ENCODE measurements at regions not wholly inside any gene's neighbourhood (a gene's known extent, or its start where the extent isn't known, plus 50 kb on each side); places are given as distances from the start of the nearest gene placed in this dataset.

DNA sequence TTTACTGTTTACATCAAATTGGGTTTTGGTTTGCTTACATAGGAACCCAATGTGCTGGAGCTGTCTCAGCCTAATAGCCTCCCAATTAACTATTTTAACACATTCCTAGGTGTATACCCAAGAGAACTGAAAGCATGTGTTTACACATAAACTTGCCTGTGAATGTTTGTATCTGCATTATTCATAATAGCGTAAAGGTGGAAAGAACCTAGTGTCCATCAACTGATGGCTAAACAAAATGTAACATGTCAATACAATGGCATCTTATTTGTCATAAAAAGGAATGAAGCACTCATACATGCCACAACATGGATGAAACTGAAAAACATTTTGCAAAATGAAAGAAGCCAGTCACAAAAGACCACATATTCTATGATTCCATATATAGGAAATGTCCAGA, 160.6 kb upstream of the EEPD1 start:
- CTCF ChIA-PET = no interaction called here
- no peaks in the 10 kb centered on the region for H3K9me3 ChIP-seq (replicated peaks; ENCODE audit: control insufficient read depth, insufficient read depth, low read length)
- intact Hi-C loops (cut with micrococcal nuclease) = no loop called here
- H3K79me2 ChIP-seq (ENCODE audit: control insufficient read depth, insufficient read depth, low read length) = no peaks in the 10 kb centered on the region
- TF ChIP-seq, protein P1, sequence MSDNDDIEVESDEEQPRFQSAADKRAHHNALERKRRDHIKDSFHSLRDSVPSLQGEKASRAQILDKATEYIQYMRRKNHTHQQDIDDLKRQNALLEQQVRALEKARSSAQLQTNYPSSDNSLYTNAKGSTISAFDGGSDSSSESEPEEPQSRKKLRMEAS (IDR thresholded peaks at IDR 0.05; ENCODE audit: insufficient read depth, insufficient read length) = no peak
- TF ChIP-seq JUN (IDR thresholded peaks at IDR 0.05; ENCODE audit: borderline replicate concordance, insufficient read depth, insufficient read length, low read depth) (no peak), EZH2 (IDR thresholded peaks at IDR 0.05; ENCODE audit: borderline replicate concordance, low read depth, low read length, severe bottlenecking) (no peak)
- TF ChIP-seq, protein P2, sequence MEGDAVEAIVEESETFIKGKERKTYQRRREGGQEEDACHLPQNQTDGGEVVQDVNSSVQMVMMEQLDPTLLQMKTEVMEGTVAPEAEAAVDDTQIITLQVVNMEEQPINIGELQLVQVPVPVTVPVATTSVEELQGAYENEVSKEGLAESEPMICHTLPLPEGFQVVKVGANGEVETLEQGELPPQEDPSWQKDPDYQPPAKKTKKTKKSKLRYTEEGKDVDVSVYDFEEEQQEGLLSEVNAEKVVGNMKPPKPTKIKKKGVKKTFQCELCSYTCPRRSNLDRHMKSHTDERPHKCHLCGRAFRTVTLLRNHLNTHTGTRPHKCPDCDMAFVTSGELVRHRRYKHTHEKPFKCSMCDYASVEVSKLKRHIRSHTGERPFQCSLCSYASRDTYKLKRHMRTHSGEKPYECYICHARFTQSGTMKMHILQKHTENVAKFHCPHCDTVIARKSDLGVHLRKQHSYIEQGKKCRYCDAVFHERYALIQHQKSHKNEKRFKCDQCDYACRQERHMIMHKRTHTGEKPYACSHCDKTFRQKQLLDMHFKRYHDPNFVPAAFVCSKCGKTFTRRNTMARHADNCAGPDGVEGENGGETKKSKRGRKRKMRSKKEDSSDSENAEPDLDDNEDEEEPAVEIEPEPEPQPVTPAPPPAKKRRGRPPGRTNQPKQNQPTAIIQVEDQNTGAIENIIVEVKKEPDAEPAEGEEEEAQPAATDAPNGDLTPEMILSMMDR (IDR thresholded peaks at IDR 0.05; ENCODE audit: extremely low read depth in 1 of 2, insufficient read depth in 1 of 2, low read depth in 1 of 2, low read length in 2 of 2) = no peak
- no peaks in the 10 kb centered on the region for H3K36me3 ChIP-seq (ENCODE audit: control insufficient read depth in 2 of 2, extremely low read depth in 1 of 2, insufficient read depth in 2 of 2, low read length in 2 of 2)
- no peak overlapping the region for H2AFZ ChIP-seq (ENCODE audit: low read depth, low read length)
- FAIRE-seq (no peak), DNase-seq (ENCODE audit: low read depth, low spot score) (no peak)
- H3K27ac ChIP-seq (ENCODE audit: insufficient read depth, low read depth, low read length) = no peak overlapping the region
- H4K20me1 ChIP-seq (replicated peaks; ENCODE audit: control insufficient read depth, extremely low read depth, insufficient read depth, low read length) = no peaks in the 10 kb centered on the region
- H3K4me3 ChIP-seq (replicated peaks in 1 of 3; ENCODE audit: insufficient read depth in 1 of 3, low read depth in 1 of 3, low read length in 3 of 3) = no peak overlapping the region
- no peaks in the 10 kb centered on the region for H3K27me3 ChIP-seq (ENCODE audit: control insufficient read depth in 2 of 2, insufficient read depth in 2 of 2, low read length in 2 of 2)
- dilution Hi-C loops (cut with MboI; ENCODE audit: extremely low pct_ligation_motif_present, low sequenced_read_pairs) = no loop called here
- no peak overlapping the region for H3K4me2 ChIP-seq (ENCODE audit: insufficient read depth, low read length)
- no peaks in the 10 kb centered on the region for H3K9me1 ChIP-seq (replicated peaks; ENCODE audit: control insufficient read depth, extremely low read depth, insufficient read depth, low read length)
- POLR2A ChIA-PET = no interaction called here
- no peak overlapping the region for H3K9ac ChIP-seq (replicated peaks; ENCODE audit: extremely low read depth, insufficient read depth, low read length)
- no peaks in the 10 kb centered on the region for H3K4me1 ChIP-seq (ENCODE audit: control insufficient read depth, extremely low read depth, insufficient read depth, low read length)
- no TSS peak for BruUV-seq (replicated peaks)

DNA sequence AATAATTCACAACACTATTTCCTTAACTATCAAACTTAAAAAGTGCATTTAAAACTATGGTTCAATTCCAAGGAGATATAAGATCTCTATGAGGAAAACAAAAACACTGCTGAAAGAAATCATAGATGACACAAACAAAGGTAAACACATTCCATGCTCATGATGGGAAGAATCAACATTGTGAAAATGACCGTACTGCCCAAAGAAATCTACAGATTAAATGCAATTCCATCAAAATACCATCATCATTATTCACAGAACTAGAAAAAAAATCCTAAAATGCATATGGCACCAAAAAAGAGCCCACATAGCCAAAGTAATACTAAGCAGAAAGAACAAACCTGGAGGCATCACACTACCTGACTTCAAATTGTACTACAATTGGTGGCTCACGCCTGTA, 159.9 kb upstream of the EEPD1 start:
- no peaks in the 10 kb centered on the region for H3K4me1 ChIP-seq (ENCODE audit: control insufficient read depth, extremely low read depth, insufficient read depth, low read length)
- H2AFZ ChIP-seq (ENCODE audit: low read depth, low read length) = no peak overlapping the region
- no peak overlapping the region for H3K9ac ChIP-seq (replicated peaks; ENCODE audit: extremely low read depth, insufficient read depth, low read length)
- H3K27ac ChIP-seq (ENCODE audit: insufficient read depth, low read depth, low read length) = no peak overlapping the region
- intact Hi-C loops (cut with micrococcal nuclease) = no loop called here
- no peak for DNase-seq (ENCODE audit: low read depth, low spot score)
- dilution Hi-C loops (cut with MboI; ENCODE audit: extremely low pct_ligation_motif_present, low sequenced_read_pairs) = no loop called here
- FAIRE-seq = no peak
- no TSS peak for BruUV-seq (replicated peaks)
- no peak overlapping the region for H3K4me3 ChIP-seq (replicated peaks in 1 of 3; ENCODE audit: insufficient read depth in 1 of 3, low read depth in 1 of 3, low read length in 3 of 3)
- H3K4me2 ChIP-seq (ENCODE audit: insufficient read depth, low read length) = no peak overlapping the region
- no peaks in the 10 kb centered on the region for H4K20me1 ChIP-seq (replicated peaks; ENCODE audit: control insufficient read depth, extremely low read depth, insufficient read depth, low read length)
- H3K27me3 ChIP-seq (ENCODE audit: control insufficient read depth in 2 of 2, insufficient read depth in 2 of 2, low read length in 2 of 2) = no peaks in the 10 kb centered on the region
- TF ChIP-seq, protein P2 (IDR thresholded peaks at IDR 0.05; ENCODE audit: extremely low read depth in 1 of 2, insufficient read depth in 1 of 2, low read depth in 1 of 2, low read length in 2 of 2) = no peak
- TF ChIP-seq MYC (IDR thresholded peaks at IDR 0.05; ENCODE audit: low read depth, low read length) (no peak), POLR2A (IDR thresholded peaks at IDR 0.05; ENCODE audit: low read depth, low read length) (no peak), EZH2 (IDR thresholded peaks at IDR 0.05; ENCODE audit: borderline replicate concordance, low read depth, low read length, severe bottlenecking) (no peak), POLR2AphosphoS5 (IDR thresholded peaks at IDR 0.05; ENCODE audit: insufficient read depth, low read depth, low read length) (no peak), GATA2 (IDR thresholded peaks at IDR 0.05; ENCODE audit: insufficient read depth, insufficient read length, low read depth, low read length) (no peak), JUN (IDR thresholded peaks at IDR 0.05; ENCODE audit: borderline replicate concordance, insufficient read depth, insufficient read length, low read depth) (no peak), FOS (IDR thresholded peaks at IDR 0.05; ENCODE audit: borderline replicate concordance, insufficient read depth, low read length) (no peak)
- TF ChIP-seq, protein P1 (IDR thresholded peaks at IDR 0.05; ENCODE audit: insufficient read depth, insufficient read length) = no peak
- no peaks in the 10 kb centered on the region for H3K9me1 ChIP-seq (replicated peaks; ENCODE audit: control insufficient read depth, extremely low read depth, insufficient read depth, low read length)
- H3K79me2 ChIP-seq (ENCODE audit: control insufficient read depth, insufficient read depth, low read length) = no peaks in the 10 kb centered on the region
- ChIA-PET CTCF (no interaction called here), POLR2A (no interaction called here)
- H3K9me3 ChIP-seq (replicated peaks; ENCODE audit: control insufficient read depth, insufficient read depth, low read length) = no peaks in the 10 kb centered on the region
- no peaks in the 10 kb centered on the region for H3K36me3 ChIP-seq (ENCODE audit: control insufficient read depth in 2 of 2, extremely low read depth in 1 of 2, insufficient read depth in 2 of 2, low read length in 2 of 2)

Data from endothelial cell of umbilical vein (primary cell).